ENCODE measurements at regions not wholly inside any gene's neighbourhood (a gene's known extent, or its start where the extent isn't known, plus 50 kb on each side); places are given as distances from the start of the nearest gene placed in this dataset.

- no peaks in the 10 kb centered on the region for H3F3A ChIP-seq (ENCODE audit: control insufficient read depth, insufficient read depth)
- H3K79me2 ChIP-seq (ENCODE audit: control insufficient read depth, low read length) = no peaks in the 10 kb centered on the region
- no peaks in the 10 kb centered on the region for H3K36me3 ChIP-seq (ENCODE audit: control insufficient read depth, low read length)
- H3K4me2 ChIP-seq (ENCODE audit: low read length) = no peak overlapping the region
- H3K4me3 ChIP-seq (ENCODE audit: low read length) = no peak overlapping the region
- no peak for TF ChIP-seq EZH2phosphoT487 (IDR thresholded peaks at IDR 0.05; ENCODE audit: borderline replicate concordance, low read length)
- TF ChIP-seq, protein P1, sequence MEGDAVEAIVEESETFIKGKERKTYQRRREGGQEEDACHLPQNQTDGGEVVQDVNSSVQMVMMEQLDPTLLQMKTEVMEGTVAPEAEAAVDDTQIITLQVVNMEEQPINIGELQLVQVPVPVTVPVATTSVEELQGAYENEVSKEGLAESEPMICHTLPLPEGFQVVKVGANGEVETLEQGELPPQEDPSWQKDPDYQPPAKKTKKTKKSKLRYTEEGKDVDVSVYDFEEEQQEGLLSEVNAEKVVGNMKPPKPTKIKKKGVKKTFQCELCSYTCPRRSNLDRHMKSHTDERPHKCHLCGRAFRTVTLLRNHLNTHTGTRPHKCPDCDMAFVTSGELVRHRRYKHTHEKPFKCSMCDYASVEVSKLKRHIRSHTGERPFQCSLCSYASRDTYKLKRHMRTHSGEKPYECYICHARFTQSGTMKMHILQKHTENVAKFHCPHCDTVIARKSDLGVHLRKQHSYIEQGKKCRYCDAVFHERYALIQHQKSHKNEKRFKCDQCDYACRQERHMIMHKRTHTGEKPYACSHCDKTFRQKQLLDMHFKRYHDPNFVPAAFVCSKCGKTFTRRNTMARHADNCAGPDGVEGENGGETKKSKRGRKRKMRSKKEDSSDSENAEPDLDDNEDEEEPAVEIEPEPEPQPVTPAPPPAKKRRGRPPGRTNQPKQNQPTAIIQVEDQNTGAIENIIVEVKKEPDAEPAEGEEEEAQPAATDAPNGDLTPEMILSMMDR (IDR thresholded peaks at IDR 0.05; ENCODE audit: low read depth, low read length, poor library complexity, severe bottlenecking) = no peak
- H3K9me3 ChIP-seq (ENCODE audit: control insufficient read depth, insufficient read depth, low read length) = no peaks in the 10 kb centered on the region
- H3K27me3 ChIP-seq (ENCODE audit: control insufficient read depth, low read length) = no peaks in the 10 kb centered on the region
- H3K4me1 ChIP-seq (ENCODE audit: control insufficient read depth, low read length) = no peaks in the 10 kb centered on the region
- H3K27ac ChIP-seq (ENCODE audit: low read depth, low read length) = no peak overlapping the region
- H3K9me2 ChIP-seq (replicated peaks; ENCODE audit: control insufficient read depth, low read length) = no peaks in the 10 kb centered on the region
- H4K20me1 ChIP-seq (ENCODE audit: control insufficient read depth, insufficient read depth, low read depth, low read length) = no peaks in the 10 kb centered on the region
Observed at GRCh38 chr2:150646746-150647145, 159.3 kb upstream of the RND3 start.

GRCh38 chr2:150644298-150645067 is 157.0 kb upstream of the RND3 start:
- Histone ChIP-seq H3K9me2 (replicated peaks; ENCODE audit: control insufficient read depth, low read length) (no peaks in the 10 kb centered on the region), H3K79me2 (ENCODE audit: control insufficient read depth, low read length) (no peaks in the 10 kb centered on the region), H3K9me3 (ENCODE audit: control insufficient read depth, insufficient read depth, low read length) (no peaks in the 10 kb centered on the region), H4K20me1 (ENCODE audit: control insufficient read depth, insufficient read depth, low read depth, low read length) (no peaks in the 10 kb centered on the region), H3K4me1 (ENCODE audit: control insufficient read depth, low read length) (no peaks in the 10 kb centered on the region), H3K27me3 (ENCODE audit: control insufficient read depth, low read length) (no peaks in the 10 kb centered on the region), H3F3A (ENCODE audit: control insufficient read depth, insufficient read depth) (no peaks in the 10 kb centered on the region), H3K27ac (ENCODE audit: low read depth, low read length) (no peak overlapping the region), H3K4me2 (ENCODE audit: low read length) (no peak overlapping the region), H3K36me3 (ENCODE audit: control insufficient read depth, low read length) (no peaks in the 10 kb centered on the region), H3K4me3 (ENCODE audit: low read length) (no peak overlapping the region)
- no peak for TF ChIP-seq EZH2phosphoT487 (IDR thresholded peaks at IDR 0.05; ENCODE audit: borderline replicate concordance, low read length)
- TF ChIP-seq, protein P1 (IDR thresholded peaks at IDR 0.05; ENCODE audit: low read depth, low read length, poor library complexity, severe bottlenecking) = no peak

DNA sequence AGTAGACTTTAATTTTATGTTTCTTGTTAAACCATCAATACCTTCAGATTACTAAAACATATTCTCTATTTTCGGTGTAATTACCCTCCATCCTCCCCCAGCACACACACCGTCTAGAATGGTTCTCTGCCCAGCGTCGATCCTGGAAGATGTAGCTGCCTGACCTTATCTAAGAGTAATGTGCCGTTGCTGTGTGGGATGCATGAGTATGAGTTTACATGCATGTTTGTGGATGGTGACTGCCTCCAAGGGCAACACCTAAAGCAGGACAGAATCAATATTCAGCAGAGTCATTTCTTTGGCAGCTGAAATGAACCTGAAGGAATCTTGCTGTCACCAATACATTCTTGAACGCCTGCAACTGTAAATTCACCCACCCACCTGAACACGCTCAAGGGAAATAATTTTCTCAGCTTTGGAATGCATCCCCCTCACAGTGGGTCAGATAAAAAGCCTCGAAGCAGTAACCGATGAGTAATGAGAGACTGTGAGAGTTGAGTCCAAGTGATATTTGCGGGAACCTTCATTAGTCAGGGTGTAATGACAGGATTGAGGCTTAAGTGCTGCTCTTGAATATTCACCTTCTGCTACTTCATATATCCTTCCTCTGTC is 155.8 kb upstream of the RND3 start:
- TF ChIP-seq EZH2phosphoT487 (IDR thresholded peaks at IDR 0.05; ENCODE audit: borderline replicate concordance, low read length) = no peak
- TF ChIP-seq, protein P1 (IDR thresholded peaks at IDR 0.05; ENCODE audit: low read depth, low read length, poor library complexity, severe bottlenecking) = no peak
- no peaks in the 10 kb centered on the region for H3K4me1 ChIP-seq (ENCODE audit: control insufficient read depth, low read length)
- no peak overlapping the region for H3K27ac ChIP-seq (ENCODE audit: low read depth, low read length)

More for the DNA sequence above, 155.8 kb upstream of the RND3 start:
- H3K79me2 ChIP-seq (ENCODE audit: control insufficient read depth, low read length) = no peaks in the 10 kb centered on the region
- no peaks in the 10 kb centered on the region for H3K9me3 ChIP-seq (ENCODE audit: control insufficient read depth, insufficient read depth, low read length)
- H4K20me1 ChIP-seq (ENCODE audit: control insufficient read depth, insufficient read depth, low read depth, low read length) = no peaks in the 10 kb centered on the region
- no peak overlapping the region for H3K4me2 ChIP-seq (ENCODE audit: low read length)
- no peaks in the 10 kb centered on the region for H3K27me3 ChIP-seq (ENCODE audit: control insufficient read depth, low read length)
- no peaks in the 10 kb centered on the region for H3K9me2 ChIP-seq (replicated peaks; ENCODE audit: control insufficient read depth, low read length)
- H3K4me3 ChIP-seq (ENCODE audit: low read length) = no peak overlapping the region
- no peaks in the 10 kb centered on the region for H3F3A ChIP-seq (ENCODE audit: control insufficient read depth, insufficient read depth)
- no peaks in the 10 kb centered on the region for H3K36me3 ChIP-seq (ENCODE audit: control insufficient read depth, low read length)

All from DOHH2 (cell line).